Smooth muscle cell (in vitro differentiated cells): ENCODE measurements at regions not wholly inside any gene's neighbourhood (a gene's known extent, or its start where the extent isn't known, plus 50 kb on each side); places are given as distances from the start of the nearest gene placed in this dataset.
A peak's percentile ranks its signal among the peaks of the same experiment; 100 is the strongest.

Experiments used
- DNase-seq: peaks from one replicate; lab custom pipeline; 2025; ENCODE audit not compliant: unreplicated experiment; lab: John Stamatoyannopoulos, UW
- H2AFZ ChIP-seq: fragments of 200-600 bp; sonication (generic); 2 replicates; pipeline ENCODE4 v1.6.0; 2016; ENCODE audit warnings: antibody characterized with exemption, low read depth, mild to moderate bottlenecking
- H3F3A ChIP-seq: fragments of 200-600 bp; sonication (generic); 2 replicates; pipeline ENCODE4 v1.6.0; 2017; ENCODE audit warnings: antibody characterized with exemption, low read depth
- H3K27ac ChIP-seq: fragments of 200-600 bp; sonication (generic); 2 replicates; pipeline ENCODE4 v1.5.1; 2016; ENCODE audit warnings: low read depth, mild to moderate bottlenecking
- H3K27me3 ChIP-seq: fragments of 200-600 bp; sonication (generic); 2 replicates; pipeline ENCODE4 v1.6.1; 2016; ENCODE audit warnings: low read depth, mild to moderate bottlenecking
- H3K36me3 ChIP-seq: fragments of 200-600 bp; sonication (generic); 2 replicates; pipeline ENCODE4 v1.5.1; 2016; ENCODE audit warnings: low read depth
- H3K4me1 ChIP-seq: fragments of 200-600 bp; sonication (generic); 2 replicates; pipeline ENCODE4 v1.5.1; 2016; ENCODE audit warnings: low read depth
- H3K4me2 ChIP-seq: fragments of 200-600 bp; sonication (generic); 2 replicates; pipeline ENCODE4 v1.6.0; 2016; ENCODE audit warnings: mild to moderate bottlenecking
- H3K4me3 ChIP-seq: fragments of 200-600 bp; sonication (generic); 2 replicates; pipeline ENCODE4 v1.5.1; 2016; ENCODE audit warnings: mild to moderate bottlenecking
- H3K79me2 ChIP-seq: fragments of 200-600 bp; sonication (generic); 2 replicates; pipeline ENCODE4 v1.6.0; 2016; ENCODE audit warnings: low read depth, mild to moderate bottlenecking
- H3K9ac ChIP-seq: fragments of 200-600 bp; sonication (generic); 2 replicates; pipeline ENCODE4 v1.6.0; 2016; ENCODE audit warnings: low read depth
- H3K9me3 ChIP-seq: fragments of 200-600 bp; sonication (generic); replicated peaks from 2 replicates; pipeline ENCODE4 v1.5.1; 2016; ENCODE audit warnings: low read depth
- H4K20me1 ChIP-seq: fragments of 200-600 bp; sonication (generic); 2 replicates; pipeline ENCODE4 v1.6.0; 2016; ENCODE audit warnings: low read depth
- CTCF ChIP-seq: fragments of 200-600 bp; sonication (generic); IDR thresholded peaks from 2 replicates; pipeline ENCODE4 v1.5.1; 2017; ENCODE audit warnings: borderline replicate concordance, mild to moderate bottlenecking, antibody characterized with exemption; ENCODE audit not compliant: insufficient read depth, poor library complexity, severe bottlenecking
- WGBS: methylation state at CpG from one replicate; pipeline ENCODE4 v1.1.7; 2016; ENCODE audit warnings: low lambda C conversion rate; 5-methylcytosine and 5-hydroxymethylcytosine counted together

GRCh38 chr14:87809261-87809660 lies 183.7 kb downstream of the GALC start:
- no peak overlapping the region for H3K9ac ChIP-seq
- H3K4me1 ChIP-seq = no peaks in the 10 kb centered on the region
- TF ChIP-seq CTCF = no peak

GRCh38 chr14:87805315-87805723 lies 187.7 kb downstream of the GALC start:
- no peaks in the 10 kb centered on the region for H3K79me2 ChIP-seq
- 8% methylated on average over 4 of the region's 4 CpGs for WGBS
- H3K27me3 ChIP-seq = no peaks in the 10 kb centered on the region
- no peaks in the 10 kb centered on the region for H3K4me1 ChIP-seq
- DNase-seq = no peak
- TF ChIP-seq CTCF = peak; percentile 80
- H3K9ac ChIP-seq = no peak overlapping the region
- no peak overlapping the region for H2AFZ ChIP-seq
- no peaks in the 10 kb centered on the region for H4K20me1 ChIP-seq
- H3K4me3 ChIP-seq = no peak overlapping the region
- no peak overlapping the region for H3K4me2 ChIP-seq
- no peaks in the 10 kb centered on the region for H3K9me3 ChIP-seq
- no peaks in the 10 kb centered on the region for H3K36me3 ChIP-seq
- no peak overlapping the region for H3K27ac ChIP-seq
- no peaks in the 10 kb centered on the region for H3F3A ChIP-seq

More at GRCh38 chr14:87809261-87809660, 183.7 kb downstream of the GALC start:
- Histone ChIP-seq H3K27me3 (no peaks in the 10 kb centered on the region), H3K4me3 (no peak overlapping the region), H3K27ac (no peak overlapping the region), H3F3A (no peaks in the 10 kb centered on the region), H3K79me2 (no peaks in the 10 kb centered on the region), H2AFZ (no peak overlapping the region), H3K4me2 (no peak overlapping the region), H4K20me1 (no peaks in the 10 kb centered on the region), H3K36me3 (no peaks in the 10 kb centered on the region), H3K9me3 (no peaks in the 10 kb centered on the region)
- 96% methylated on average over 5 of the region's 5 CpGs for WGBS
- no peak for DNase-seq

- TF ChIP-seq CTCF = no peak
- Histone ChIP-seq H3K4me3 (no peak overlapping the region), H3K36me3 (no peaks in the 10 kb centered on the region), H3K4me2 (no peak overlapping the region), H3K4me1 (no peaks in the 10 kb centered on the region), H4K20me1 (no peaks in the 10 kb centered on the region), H2AFZ (no peak overlapping the region), H3K27me3 (no peaks in the 10 kb centered on the region), H3K9ac (no peak overlapping the region), H3K79me2 (no peaks in the 10 kb centered on the region), H3F3A (no peaks in the 10 kb centered on the region), H3K9me3 (no peaks in the 10 kb centered on the region), H3K27ac (no peak overlapping the region)
- DNase-seq = no peak
Measured at GRCh38 chr14:87800216-87800615, 192.8 kb downstream of the GALC start.

- Histone ChIP-seq H3K27ac (no peak overlapping the region), H3K36me3 (no peaks in the 10 kb centered on the region), H3K79me2 (no peaks in the 10 kb centered on the region), H3K27me3 (peaks cover 6% of the 10 kb centered on the region), H2AFZ (no peak overlapping the region), H3K4me3 (no peak overlapping the region), H3K4me2 (no peak overlapping the region), H3K9me3 (no peaks in the 10 kb centered on the region), H3K4me1 (no peaks in the 10 kb centered on the region), H4K20me1 (no peaks in the 10 kb centered on the region), H3F3A (no peaks in the 10 kb centered on the region), H3K9ac (no peak overlapping the region)
- no peak for TF ChIP-seq CTCF
- DNase-seq = no peak
- WGBS = 94% methylated on average over 3 of the region's 3 CpGs
Measured at GRCh38 chr14:87799400-87799799, 193.6 kb downstream of the GALC start.
